T-helper 17 cell (primary cell): ENCODE measurements at regions not wholly inside any gene's neighbourhood (a gene's known extent, or its start where the extent isn't known, plus 50 kb on each side); places are given as distances from the start of the nearest gene placed in this dataset.

Experiments used
- ATAC-seq: fragments of 150-1000 bp; cut with Tn5 transposase; 2 replicates; pipeline ENCODE4 v1.10.0; 2021; ENCODE audit warnings: mild to moderate bottlenecking, moderate library complexity
- DNase-seq, 3 donors: peaks; one replicate each; pipeline versions ENCODE4 v3.0.0 to v3.0.0-alpha.2; 2020 to 2021
- H3K9me3 ChIP-seq: one replicate; pipeline ENCODE4 v1.7.0; 2013; ENCODE audit warnings: low read length, mild to moderate bottlenecking; ENCODE audit not compliant: control insufficient read depth, poor library complexity, severe bottlenecking
- H3K27ac Mint-ChIP-seq: one replicate; pipeline ENCODE4 v1.8.0; 2022; ENCODE audit warnings: mild to moderate bottlenecking, moderate library complexity, mixed read lengths
- H3K27me3 Mint-ChIP-seq: one replicate; pipeline ENCODE4 v1.8.0; 2022; ENCODE audit warnings: mixed read lengths
- H3K36me3 Mint-ChIP-seq: one replicate; pipeline ENCODE4 v1.8.0; 2022; ENCODE audit warnings: low read depth, mixed read lengths
- H3K4me1 Mint-ChIP-seq: one replicate; pipeline ENCODE4 v1.8.0; 2022; ENCODE audit warnings: mild to moderate bottlenecking, mixed read lengths
- H3K4me3 Mint-ChIP-seq: one replicate; pipeline ENCODE4 v1.8.0; 2022; ENCODE audit warnings: mild to moderate bottlenecking, moderate library complexity, mixed read lengths

DNA sequence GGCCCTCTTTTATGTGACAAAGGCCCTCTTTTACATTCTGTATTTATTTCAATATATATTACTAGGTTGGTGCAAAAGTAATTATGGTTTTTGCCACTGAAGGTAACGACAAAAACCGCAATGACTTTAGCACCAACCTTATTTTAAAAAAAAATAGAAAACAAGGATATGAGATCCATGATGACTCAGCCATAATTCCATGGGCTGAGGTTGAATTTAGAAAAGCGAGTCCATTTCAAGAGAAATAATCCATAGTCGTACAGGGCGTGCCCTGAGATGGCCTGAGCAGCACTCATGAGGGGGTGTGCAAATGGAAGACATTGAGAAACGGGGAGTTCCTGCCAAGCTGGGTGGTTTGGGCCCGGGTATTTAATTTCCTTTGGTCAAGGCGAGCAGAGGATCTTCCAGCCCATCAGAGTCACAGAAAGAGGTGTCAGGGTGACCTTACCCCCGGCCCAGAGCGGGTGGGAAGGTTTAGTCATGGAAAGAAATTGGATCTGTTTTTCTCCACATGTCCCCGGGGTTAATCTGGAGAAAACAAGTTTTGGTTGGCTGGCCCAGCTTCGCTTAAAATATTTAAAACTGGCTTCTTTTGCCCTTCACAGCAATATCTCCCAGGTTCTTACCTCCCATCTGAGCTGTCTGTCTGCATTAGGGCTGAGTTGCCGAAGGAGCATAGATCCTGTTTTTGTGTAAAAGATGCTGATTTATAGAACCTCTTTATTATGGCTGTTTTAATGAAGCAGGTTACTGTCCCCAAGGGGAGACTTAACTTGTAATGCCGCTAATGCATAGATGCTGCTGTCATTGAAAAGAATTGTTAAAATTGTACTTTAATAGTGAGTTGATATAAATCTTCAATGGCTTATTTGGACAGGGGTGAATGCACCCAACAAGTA, 255.6 kb downstream of the PREX1 start:
- H3K27me3 Mint-ChIP-seq: peaks cover 37% of the 10 kb centered on the region

GRCh38 chr20:48569679-48570078, 258.1 kb downstream of the PREX1 start:
- Mint-ChIP-seq H3K4me3 (no peak overlapping the region), H3K27ac (no peak overlapping the region), H3K4me1 (no peaks in the 10 kb centered on the region), H3K27me3 (peaks cover 38% of the 10 kb centered on the region), H3K36me3 (no peaks in the 10 kb centered on the region)
- no peak for ATAC-seq
- H3K9me3 ChIP-seq: no peaks in the 10 kb centered on the region
- no peak for DNase-seq

More for the DNA sequence above, 255.6 kb downstream of the PREX1 start:
- Mint-ChIP-seq H3K36me3 (no peaks in the 10 kb centered on the region), H3K27ac (no peak overlapping the region), H3K4me1 (no peaks in the 10 kb centered on the region), H3K4me3 (no peak overlapping the region)
- DNase-seq (no peak), ATAC-seq (no peak)
- no peaks in the 10 kb centered on the region for H3K9me3 ChIP-seq

DNA sequence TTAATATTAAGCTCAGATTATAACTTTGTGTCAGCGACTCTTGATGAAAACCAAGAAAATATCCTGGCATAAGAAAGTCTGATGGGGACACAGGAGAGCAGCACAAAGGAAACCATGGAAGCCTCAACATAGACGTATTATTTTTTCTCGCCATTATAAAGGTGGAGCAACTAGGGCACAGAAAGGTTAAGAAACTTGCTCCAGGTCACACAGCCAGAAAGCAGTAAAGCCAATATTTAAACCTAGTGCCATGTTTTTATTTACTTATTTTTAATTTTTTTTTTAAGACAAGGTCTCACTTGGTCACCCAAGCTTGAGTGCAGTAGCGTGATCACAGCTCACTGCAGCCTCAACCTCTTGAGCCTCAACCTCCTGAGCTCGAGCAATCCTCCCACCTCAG, 259.3 kb downstream of the PREX1 start:
- Mint-ChIP-seq H3K4me3 (no peak overlapping the region), H3K4me1 (no peaks in the 10 kb centered on the region), H3K27ac (no peak overlapping the region), H3K36me3 (no peaks in the 10 kb centered on the region), H3K27me3 (peaks cover 38% of the 10 kb centered on the region)
- no peak for ATAC-seq
- DNase-seq: no peak
- no peaks in the 10 kb centered on the region for H3K9me3 ChIP-seq

DNA sequence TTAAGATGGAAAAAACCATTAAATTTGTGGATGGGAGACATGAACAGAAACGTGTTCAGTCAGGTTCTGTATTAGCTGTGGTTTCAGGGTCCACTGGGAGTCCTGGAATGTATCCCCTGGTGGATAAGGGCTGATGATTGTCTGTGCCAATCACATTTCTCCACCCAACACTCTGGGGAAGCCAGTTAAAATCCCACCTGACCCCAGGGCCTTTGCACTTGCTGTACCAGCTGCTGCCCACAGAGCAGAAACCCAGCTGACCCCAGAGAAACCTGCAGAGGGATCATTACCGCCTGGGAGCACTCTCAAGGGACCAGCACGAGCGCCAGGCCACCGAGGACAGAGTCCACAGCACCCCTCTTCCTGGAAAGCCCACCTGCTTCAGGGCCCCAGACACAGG, 260.7 kb downstream of the PREX1 start:
- no peaks in the 10 kb centered on the region for H3K9me3 ChIP-seq
- Mint-ChIP-seq H3K4me1 (no peaks in the 10 kb centered on the region), H3K4me3 (no peak overlapping the region), H3K27me3 (peaks cover 45% of the 10 kb centered on the region), H3K36me3 (no peaks in the 10 kb centered on the region), H3K27ac (no peak overlapping the region)
- no peak for DNase-seq
- no peak for ATAC-seq

DNA sequence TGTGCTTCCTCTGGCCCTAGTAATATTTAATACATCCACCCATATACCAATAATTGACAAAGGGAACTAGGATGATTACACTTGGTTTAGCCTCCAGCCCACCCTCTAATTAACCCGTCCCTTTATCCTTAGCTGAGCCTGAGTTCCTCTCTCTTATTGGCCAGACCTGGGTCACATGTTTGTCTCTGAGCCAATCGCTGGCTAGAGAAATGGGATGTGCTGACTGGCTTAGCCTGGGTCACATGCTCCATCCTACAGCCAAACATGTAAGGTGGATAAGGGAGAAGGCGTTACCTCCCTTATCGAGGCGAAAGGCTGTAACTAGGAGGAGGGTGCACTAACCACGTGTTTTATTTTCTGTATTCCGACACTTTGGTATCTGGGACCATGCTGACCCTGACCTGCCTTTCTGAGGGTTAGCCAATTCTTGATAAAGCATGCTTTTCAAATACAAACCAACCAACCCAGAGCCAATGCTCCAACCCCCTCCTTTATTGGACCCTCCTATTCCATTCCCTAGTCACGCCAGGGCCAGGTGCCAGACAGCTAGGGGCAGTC, 262.7 kb downstream of the PREX1 start:
- DNase-seq (no peak), ATAC-seq (no peak)
- Mint-ChIP-seq H3K36me3 (no peaks in the 10 kb centered on the region), H3K4me1 (no peaks in the 10 kb centered on the region), H3K27me3 (peaks cover 47% of the 10 kb centered on the region), H3K4me3 (no peak overlapping the region), H3K27ac (no peak overlapping the region)
- H3K9me3 ChIP-seq: no peaks in the 10 kb centered on the region

DNA sequence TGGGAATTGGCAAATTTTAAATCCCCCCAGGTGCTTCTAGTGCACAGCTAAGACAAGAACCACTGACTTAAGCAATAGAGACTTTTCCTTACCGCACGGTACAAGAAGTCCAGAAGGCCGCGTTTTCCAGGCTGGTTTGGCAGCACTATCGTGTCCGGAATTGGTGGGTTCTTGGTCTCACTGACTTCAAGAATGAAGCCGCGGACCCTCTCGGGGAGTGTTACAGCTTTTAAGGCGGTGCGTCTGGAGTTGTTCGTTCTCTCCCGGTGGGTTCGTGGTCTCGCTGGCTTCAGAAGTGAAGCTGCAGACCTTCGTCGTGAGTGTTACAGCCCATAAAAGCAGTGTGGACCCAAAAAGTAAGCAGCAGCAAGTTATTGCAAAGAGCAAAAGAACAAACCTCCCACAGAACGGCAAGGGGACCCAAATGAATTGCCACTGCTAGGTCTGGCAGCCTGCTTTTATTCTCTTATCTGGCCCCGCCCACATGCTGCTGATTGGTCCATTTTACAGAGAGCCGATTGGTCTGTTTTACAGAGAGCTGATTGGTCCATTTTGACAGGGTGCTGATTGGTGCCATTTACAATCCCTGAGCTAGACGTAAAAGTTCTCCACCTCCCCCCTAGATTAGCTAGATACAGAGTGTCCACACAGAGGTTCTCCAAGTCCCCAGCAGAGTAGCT, 264.5 kb downstream of the PREX1 start:
- H3K9me3 ChIP-seq: no peaks in the 10 kb centered on the region
- H3K36me3 Mint-ChIP-seq: no peaks in the 10 kb centered on the region
- H3K27ac Mint-ChIP-seq: no peak overlapping the region
- H3K27me3 Mint-ChIP-seq: peaks cover 44% of the 10 kb centered on the region
- no peak overlapping the region for H3K4me3 Mint-ChIP-seq
- no peaks in the 10 kb centered on the region for H3K4me1 Mint-ChIP-seq
- ATAC-seq: no peak
- DNase-seq: no peak

- DNase-seq (no peak), ATAC-seq (no peak)
- Mint-ChIP-seq H3K4me1 (no peaks in the 10 kb centered on the region), H3K27me3 (peaks cover 37% of the 10 kb centered on the region), H3K4me3 (no peak overlapping the region), H3K36me3 (no peaks in the 10 kb centered on the region), H3K27ac (no peak overlapping the region)
- no peaks in the 10 kb centered on the region for H3K9me3 ChIP-seq
Measured at GRCh38 chr20:48562586-48563116, 265.1 kb downstream of the PREX1 start.

GRCh38 chr20:48558906-48559305, 268.9 kb downstream of the PREX1 start:
- H3K27ac Mint-ChIP-seq: no peak overlapping the region
- ATAC-seq (no peak), DNase-seq (no peak)
- H3K4me1 Mint-ChIP-seq: peaks cover 2% of the 10 kb centered on the region
- peaks cover 49% of the 10 kb centered on the region for H3K27me3 Mint-ChIP-seq
- H3K36me3 Mint-ChIP-seq: no peaks in the 10 kb centered on the region
- H3K9me3 ChIP-seq: no peaks in the 10 kb centered on the region
- H3K4me3 Mint-ChIP-seq: no peak overlapping the region

GRCh38 chr20:48557380-48557779, 270.4 kb downstream of the PREX1 start:
- H3K4me1 Mint-ChIP-seq: peaks cover 2% of the 10 kb centered on the region
- ATAC-seq: no peak

GRCh38 chr20:48556956-48557355, 270.8 kb downstream of the PREX1 start:
- no peaks in the 10 kb centered on the region for H3K9me3 ChIP-seq
- peaks cover 51% of the 10 kb centered on the region for H3K27me3 Mint-ChIP-seq
- H3K4me3 Mint-ChIP-seq: no peak overlapping the region
- no peaks in the 10 kb centered on the region for H3K36me3 Mint-ChIP-seq
- no peak overlapping the region for H3K27ac Mint-ChIP-seq
- DNase-seq (no peak), ATAC-seq (no peak)
- H3K4me1 Mint-ChIP-seq: peaks cover 2% of the 10 kb centered on the region

More at GRCh38 chr20:48557380-48557779, 270.4 kb downstream of the PREX1 start:
- H3K4me3 Mint-ChIP-seq: no peak overlapping the region
- peaks cover 54% of the 10 kb centered on the region for H3K27me3 Mint-ChIP-seq
- DNase-seq: no peak
- H3K9me3 ChIP-seq: no peaks in the 10 kb centered on the region
- no peaks in the 10 kb centered on the region for H3K36me3 Mint-ChIP-seq
- no peak overlapping the region for H3K27ac Mint-ChIP-seq

DNA sequence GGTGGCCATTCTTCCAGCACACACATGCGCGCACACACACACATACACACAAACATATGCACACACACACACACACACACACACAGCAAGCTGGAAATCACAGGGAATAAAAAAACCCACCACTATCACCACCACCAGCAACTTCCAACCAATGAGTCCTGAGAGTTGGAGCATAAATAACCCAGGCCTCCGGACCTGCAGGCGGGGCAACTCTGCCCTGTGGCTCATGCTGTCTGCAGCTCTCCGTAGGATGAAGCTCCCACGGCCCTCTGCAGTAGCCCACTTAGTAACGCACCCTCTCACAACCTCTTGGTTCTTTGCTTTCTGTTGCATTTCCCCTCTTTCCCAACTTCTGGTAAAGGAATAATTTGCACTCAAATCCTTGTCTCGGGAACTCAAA, 275.2 kb downstream of the PREX1 start:
- no peaks in the 10 kb centered on the region for H3K9me3 ChIP-seq
- H3K4me1 Mint-ChIP-seq: peaks cover 5% of the 10 kb centered on the region
- H3K4me3 Mint-ChIP-seq: no peak overlapping the region
- no peak overlapping the region for H3K27ac Mint-ChIP-seq
- DNase-seq: no peak
- peaks cover 78% of the 10 kb centered on the region for H3K27me3 Mint-ChIP-seq
- H3K36me3 Mint-ChIP-seq: peaks cover 2% of the 10 kb centered on the region
- ATAC-seq: no peak

GRCh38 chr20:48550814-48551213, 277.0 kb downstream of the PREX1 start:
- Mint-ChIP-seq H3K27me3 (peaks cover 71% of the 10 kb centered on the region), H3K36me3 (peaks cover 2% of the 10 kb centered on the region), H3K4me3 (no peak overlapping the region), H3K4me1 (peaks cover 5% of the 10 kb centered on the region), H3K27ac (no peak overlapping the region)
- no peak for DNase-seq
- no peaks in the 10 kb centered on the region for H3K9me3 ChIP-seq
- no peak for ATAC-seq

DNA sequence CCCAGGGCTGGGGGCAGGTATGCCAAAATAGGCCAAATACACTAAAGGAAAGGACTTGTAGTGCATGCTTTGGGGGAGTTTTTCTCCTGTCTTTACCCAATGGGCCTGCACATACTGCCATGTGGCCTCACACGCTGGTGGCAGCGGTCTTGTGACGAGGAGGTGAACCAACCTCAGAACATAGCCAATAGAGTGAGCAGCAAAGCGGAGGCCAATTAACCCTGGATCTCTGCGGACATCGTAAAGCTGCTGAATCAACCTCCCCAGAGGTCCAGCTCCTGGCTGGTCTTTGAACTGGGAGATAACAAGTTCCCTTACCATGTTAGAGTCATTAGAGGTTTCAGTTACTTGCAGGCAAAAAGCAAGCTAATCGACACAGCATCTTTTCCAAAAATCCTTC, 280.1 kb downstream of the PREX1 start:
- H3K4me1 Mint-ChIP-seq: peaks cover 3% of the 10 kb centered on the region
- H3K9me3 ChIP-seq: no peaks in the 10 kb centered on the region
- DNase-seq (no peak), ATAC-seq (no peak)
- no peak overlapping the region for H3K27ac Mint-ChIP-seq
- H3K36me3 Mint-ChIP-seq: peaks cover 7% of the 10 kb centered on the region
- peaks cover 74% of the 10 kb centered on the region for H3K27me3 Mint-ChIP-seq
- no peak overlapping the region for H3K4me3 Mint-ChIP-seq
